ENCODE measurements at regions not wholly inside any gene's neighbourhood (a gene's known extent, or its start where the extent isn't known, plus 50 kb on each side); places are given as distances from the start of the nearest gene placed in this dataset.
"Not testable (repeated sequence)": the region's sequence is repeated elsewhere in the genome, so short reads cannot be mapped to it uniquely, and the experiment has no call there.

DNA sequence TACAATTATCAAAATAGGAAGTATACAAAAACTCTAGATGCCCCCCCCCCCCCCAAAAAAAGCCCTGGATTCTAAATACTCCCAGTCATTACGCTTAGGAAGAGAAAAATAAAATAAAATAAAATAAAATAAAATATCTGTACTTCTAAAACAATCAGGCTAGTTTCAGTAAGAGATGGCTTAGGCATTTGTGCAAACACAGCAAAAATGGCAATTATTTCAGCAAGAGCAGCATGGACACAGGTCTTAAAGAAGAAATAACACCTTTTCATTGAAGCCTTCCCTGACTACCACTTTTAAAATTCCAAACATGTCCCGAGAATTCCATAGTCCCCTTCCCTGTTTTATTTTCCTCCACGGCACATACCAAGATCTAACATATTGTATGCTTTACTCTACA, 218.6 kb upstream of the POU5F2 start:
- no peak for DNase-seq
- in situ Hi-C loops (cut with HindIII; ENCODE audit: low pct_ligation_motif_present, low pct_unique_long_range_greater_than_20kb, low sequenced_read_pairs) = no loop called here

GRCh38 chr5:93956006-93956405, 214.6 kb upstream of the POU5F2 start:
- no peak for DNase-seq
- in situ Hi-C loops (cut with HindIII; ENCODE audit: low pct_ligation_motif_present, low pct_unique_long_range_greater_than_20kb, low sequenced_read_pairs) = no loop called here

DNA sequence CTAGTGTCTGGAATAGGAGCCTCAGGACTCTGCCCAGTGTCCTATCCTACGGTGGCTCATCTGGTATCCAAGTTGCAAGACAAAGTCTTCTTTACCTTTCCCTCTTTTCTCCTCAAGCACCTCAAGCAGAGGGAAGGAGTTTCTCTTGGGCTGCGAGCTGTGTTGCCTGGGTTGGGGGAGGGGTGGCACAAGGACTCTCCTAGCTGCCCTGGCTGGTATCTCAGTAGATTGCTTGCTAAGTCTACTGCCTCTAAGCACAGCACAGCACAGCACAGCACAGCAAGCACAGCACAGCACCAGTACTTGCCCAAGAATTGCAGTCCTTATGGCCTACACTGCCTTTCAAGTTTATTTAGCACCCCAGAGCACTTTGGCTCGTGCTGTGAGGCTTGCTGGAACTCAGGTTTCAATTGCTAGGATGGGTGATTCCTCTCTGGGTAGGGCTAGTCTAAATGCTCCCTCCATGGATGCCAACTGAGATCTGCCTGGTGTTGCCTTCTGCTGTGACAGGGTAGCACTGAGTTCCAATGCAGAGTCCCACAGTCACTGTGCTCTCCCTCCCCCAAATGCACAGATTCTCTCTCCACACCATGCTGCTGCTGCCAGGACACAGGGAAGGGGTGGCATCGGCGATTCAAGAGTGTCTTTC, 213.1 kb upstream of the POU5F2 start:
- in situ Hi-C loops (cut with HindIII; ENCODE audit: low pct_ligation_motif_present, low pct_unique_long_range_greater_than_20kb, low sequenced_read_pairs) = no loop called here
- DNase-seq = no peak

DNA sequence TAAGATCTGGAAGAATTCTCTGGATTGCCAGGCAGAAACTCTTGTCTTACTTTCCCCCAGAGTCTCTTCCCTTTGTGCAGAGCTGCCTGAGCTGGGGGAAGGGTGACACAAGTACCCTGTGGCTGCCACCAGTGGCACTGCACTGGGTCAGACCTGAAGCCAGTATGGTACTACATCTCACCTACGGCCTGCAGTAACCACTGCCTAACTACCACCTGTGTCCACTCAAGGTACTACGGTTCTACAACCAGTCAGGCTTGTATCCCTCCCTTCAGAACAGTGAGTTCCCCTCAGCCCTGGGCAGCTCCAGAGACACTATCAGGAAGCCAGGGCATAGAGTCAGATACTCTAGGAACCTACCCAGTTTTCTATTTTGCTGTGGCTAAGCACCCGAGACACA, 212.0 kb upstream of the POU5F2 start:
- in situ Hi-C loops (cut with HindIII; ENCODE audit: low pct_ligation_motif_present, low pct_unique_long_range_greater_than_20kb, low sequenced_read_pairs) = no loop called here
- no peak for DNase-seq

GRCh38 chr5:93941897-93942296, 200.5 kb upstream of the POU5F2 start:
- in situ Hi-C loops (cut with HindIII; ENCODE audit: low pct_ligation_motif_present, low pct_unique_long_range_greater_than_20kb, low sequenced_read_pairs) = no loop called here
- DNase-seq = no peak

- DNase-seq; in situ Hi-C loops (cut with HindIII; ENCODE audit: low pct_ligation_motif_present, low pct_unique_long_range_greater_than_20kb, low sequenced_read_pairs): not testable (repeated sequence)
These were observed 191.9 kb upstream of the POU5F2 start for GRCh38 chr5:93933269-93933668.

GRCh38 chr5:93930098-93930497, 188.7 kb upstream of the POU5F2 start:
- in situ Hi-C loops (cut with HindIII; ENCODE audit: low pct_ligation_motif_present, low pct_unique_long_range_greater_than_20kb, low sequenced_read_pairs) = no loop called here
- no peak for DNase-seq

DNA sequence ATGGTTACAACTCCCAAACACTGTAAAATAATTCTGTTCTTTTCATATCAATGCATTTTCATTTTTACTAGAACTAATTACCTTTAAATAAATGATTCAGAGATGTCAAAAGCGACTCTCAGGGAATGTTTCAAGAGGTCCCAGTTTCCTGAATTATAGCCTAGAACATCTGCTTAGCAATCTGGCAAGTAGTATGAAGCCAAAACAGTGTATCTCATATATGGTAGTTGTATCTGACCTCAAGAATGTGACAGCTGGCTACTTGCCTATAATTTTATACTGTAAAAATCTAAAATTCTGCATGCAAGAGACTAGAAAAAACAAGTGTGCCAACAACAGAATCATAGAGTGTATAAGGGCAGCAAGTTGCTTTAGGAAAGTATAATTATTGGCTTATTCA, 187.7 kb upstream of the POU5F2 start:
- in situ Hi-C loops (cut with HindIII; ENCODE audit: low pct_ligation_motif_present, low pct_unique_long_range_greater_than_20kb, low sequenced_read_pairs) = no loop called here

GRCh38 chr5:93926831-93927620, 185.6 kb upstream of the POU5F2 start:
- in situ Hi-C loops (cut with HindIII; ENCODE audit: low pct_ligation_motif_present, low pct_unique_long_range_greater_than_20kb, low sequenced_read_pairs) = no loop called here
- no peak for DNase-seq

More for the DNA sequence above, 187.7 kb upstream of the POU5F2 start:
- DNase-seq = no peak

- no peak for DNase-seq
- in situ Hi-C loops (cut with HindIII; ENCODE audit: low pct_ligation_motif_present, low pct_unique_long_range_greater_than_20kb, low sequenced_read_pairs) = no loop called here
These were observed 183.9 kb upstream of the POU5F2 start for GRCh38 chr5:93925321-93925720.

DNA sequence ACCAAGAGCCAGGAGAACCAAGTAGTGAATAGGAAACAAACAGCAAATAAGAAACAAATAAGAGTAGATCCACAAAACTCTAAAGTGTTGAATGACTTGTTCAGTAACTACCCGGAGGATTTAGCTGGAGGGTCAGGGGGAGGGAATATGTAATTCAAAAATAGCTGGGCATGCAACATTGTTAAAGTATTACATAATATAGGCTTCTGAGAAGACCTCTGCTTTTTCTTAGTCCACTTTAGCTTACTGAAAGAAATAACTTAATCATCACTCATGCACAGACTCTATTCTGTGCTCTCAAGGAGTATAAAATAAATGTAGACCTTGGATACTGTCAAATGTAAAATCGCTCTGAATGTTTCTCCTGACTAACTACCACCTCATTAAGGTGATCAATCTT, 183.2 kb upstream of the POU5F2 start:
- DNase-seq = no peak
- in situ Hi-C loops (cut with HindIII; ENCODE audit: low pct_ligation_motif_present, low pct_unique_long_range_greater_than_20kb, low sequenced_read_pairs) = no loop called here

- in situ Hi-C loops (cut with HindIII; ENCODE audit: low pct_ligation_motif_present, low pct_unique_long_range_greater_than_20kb, low sequenced_read_pairs) = no loop called here
- no peak for DNase-seq
These were observed 181.2 kb upstream of the POU5F2 start for GRCh38 chr5:93922551-93922950.

DNA sequence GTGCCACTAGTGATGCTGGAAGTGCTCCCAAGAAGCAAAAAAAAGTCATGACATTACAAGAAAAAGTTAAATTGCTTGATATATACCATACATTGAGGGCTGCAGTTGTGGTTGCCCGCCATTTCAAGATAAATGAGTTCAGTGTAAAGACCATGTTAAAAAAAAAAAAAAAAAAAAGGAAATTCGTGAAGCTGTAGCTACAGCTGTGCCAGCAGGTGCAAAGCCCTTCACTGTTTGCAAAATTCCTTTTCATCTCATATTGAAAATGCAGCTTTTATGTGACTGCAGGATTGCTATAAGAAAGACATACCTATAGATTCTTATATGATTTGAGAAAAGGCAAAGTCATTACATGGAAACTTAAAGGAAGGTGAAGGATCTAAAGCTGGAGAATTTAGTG, 179.6 kb upstream of the POU5F2 start:
- no peak for DNase-seq
- in situ Hi-C loops (cut with HindIII; ENCODE audit: low pct_ligation_motif_present, low pct_unique_long_range_greater_than_20kb, low sequenced_read_pairs) = no loop called here

DNA sequence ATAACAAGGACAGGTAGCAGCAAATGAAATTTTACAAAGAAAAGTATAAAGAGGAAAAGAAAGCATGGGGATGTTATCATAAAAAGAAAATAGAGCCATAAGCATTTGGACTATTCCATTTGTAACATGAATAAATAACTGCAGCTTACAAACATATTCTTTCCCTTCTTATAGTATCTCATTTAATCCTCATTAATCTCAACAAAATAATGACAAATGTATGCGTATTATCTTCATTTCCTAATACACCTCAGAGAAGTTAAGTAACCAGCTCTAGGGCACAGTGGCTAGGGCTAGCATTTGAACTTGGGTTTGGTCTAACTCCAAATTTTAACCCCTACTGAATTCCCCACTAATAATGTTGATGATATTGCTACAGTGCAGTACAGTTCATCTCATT, 175.5 kb upstream of the POU5F2 start:
- no peak for DNase-seq
- in situ Hi-C loops (cut with HindIII; ENCODE audit: low pct_ligation_motif_present, low pct_unique_long_range_greater_than_20kb, low sequenced_read_pairs) = no loop called here

GRCh38 chr5:93915142-93915553, 173.7 kb upstream of the POU5F2 start:
- DNase-seq = peak; percentile 45
- in situ Hi-C loops (cut with HindIII; ENCODE audit: low pct_ligation_motif_present, low pct_unique_long_range_greater_than_20kb, low sequenced_read_pairs) = no loop called here

DNA sequence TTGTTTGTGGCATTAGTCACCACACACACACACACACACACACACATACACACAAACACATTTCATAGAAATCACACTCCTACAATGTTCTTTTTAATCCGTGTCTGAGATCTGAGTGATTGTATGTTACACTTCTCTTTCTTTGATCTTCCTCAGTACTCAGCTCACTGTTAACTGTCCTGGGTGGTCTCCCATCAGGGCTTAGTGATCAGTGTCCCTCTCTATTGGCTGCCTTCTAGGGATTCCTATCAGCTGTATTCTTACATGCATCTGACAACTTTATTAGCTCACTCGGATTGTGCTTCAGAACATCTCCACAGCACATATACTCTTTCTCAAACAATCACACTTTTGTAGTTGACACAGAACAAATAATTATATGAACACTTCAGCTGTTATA, 170.2 kb upstream of the POU5F2 start:
- in situ Hi-C loops (cut with HindIII; ENCODE audit: low pct_ligation_motif_present, low pct_unique_long_range_greater_than_20kb, low sequenced_read_pairs) = no loop called here
- DNase-seq = no peak

DNA sequence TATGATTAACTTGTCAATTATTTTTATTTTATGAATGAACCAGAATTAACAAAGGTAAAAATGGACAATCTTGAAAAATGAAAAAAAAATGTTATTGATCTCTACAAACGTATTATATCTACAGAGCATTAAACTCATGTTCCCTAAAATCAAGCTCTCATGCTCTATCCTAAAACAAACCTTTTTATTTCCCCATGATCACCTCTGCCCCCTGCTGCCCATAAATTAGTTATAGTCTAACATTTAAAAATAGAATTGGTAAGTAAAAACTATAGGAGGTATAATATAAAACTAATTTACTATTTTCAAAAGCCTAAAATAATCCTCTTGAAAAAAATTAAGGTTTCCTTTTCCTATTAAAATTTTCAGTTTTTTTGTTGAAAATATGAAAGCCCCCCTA, 168.0 kb upstream of the POU5F2 start:
- DNase-seq = peak; percentile 4
- in situ Hi-C loops (cut with HindIII; ENCODE audit: low pct_ligation_motif_present, low pct_unique_long_range_greater_than_20kb, low sequenced_read_pairs) = no loop called here

- in situ Hi-C loops (cut with HindIII; ENCODE audit: low pct_ligation_motif_present, low pct_unique_long_range_greater_than_20kb, low sequenced_read_pairs) = no loop called here
- no peak for DNase-seq
These were observed 163.5 kb upstream of the POU5F2 start for GRCh38 chr5:93904917-93905316.

- in situ Hi-C loops (cut with HindIII; ENCODE audit: low pct_ligation_motif_present, low pct_unique_long_range_greater_than_20kb, low sequenced_read_pairs) = no loop called here
- DNase-seq = no peak
These were observed 160.9 kb upstream of the POU5F2 start for GRCh38 chr5:93902288-93902687.

DNA sequence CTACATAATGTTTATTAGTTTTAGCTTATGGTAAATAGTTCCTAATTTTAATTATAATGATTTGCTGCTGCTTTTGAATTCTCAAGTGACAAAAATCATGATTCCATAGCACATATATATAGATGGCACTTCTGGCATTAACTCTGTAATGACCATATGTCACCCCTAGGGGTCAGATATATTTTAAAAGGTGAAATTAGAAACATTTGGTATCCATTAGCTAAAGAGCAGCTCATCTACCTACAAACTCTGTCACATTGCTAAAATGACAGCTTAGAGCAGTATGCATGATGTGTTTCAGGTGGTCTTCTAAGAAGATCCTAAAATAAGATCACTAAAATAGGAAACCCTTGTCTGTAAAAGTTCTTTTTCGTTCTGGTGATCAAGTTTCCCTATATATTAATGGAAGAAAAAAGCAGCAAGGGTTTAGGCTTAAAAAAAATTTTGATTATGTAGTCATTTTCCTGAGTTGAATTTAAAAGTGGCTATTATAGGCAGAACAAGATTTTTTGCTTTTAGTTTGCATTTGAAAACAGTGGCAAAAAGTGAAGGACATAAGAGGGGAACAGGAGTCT, 157.7 kb upstream of the POU5F2 start:
- peak; percentile 24 for DNase-seq
- in situ Hi-C loops (cut with HindIII; ENCODE audit: low pct_ligation_motif_present, low pct_unique_long_range_greater_than_20kb, low sequenced_read_pairs) = no loop called here

Data from ACHN (cell line).